Fibroblast of the aortic adventitia (primary cell): ENCODE measurements at regions not wholly inside any gene's neighbourhood (a gene's known extent, or its start where the extent isn't known, plus 50 kb on each side); places are given as distances from the start of the nearest gene placed in this dataset.
"Not testable (repeated sequence)": the region's sequence is repeated elsewhere in the genome, so short reads cannot be mapped to it uniquely, and the experiment has no call there.

Experiments
- DNase-seq: peaks from one replicate; pipeline ENCODE4 v3.0.0-alpha.2; 2010; ENCODE audit warnings: low read depth
- H3K4me3 ChIP-seq: 2 replicates; pipeline ENCODE4 v1.5.1; 2011; ENCODE audit warnings: low read depth, mild to moderate bottlenecking, control low read depth, low read length, moderate library complexity
- CTCF ChIP-seq: IDR thresholded peaks from 2 replicates; pipeline ENCODE4 v1.5.1; 2011; ENCODE audit warnings: mild to moderate bottlenecking, low read length, control low read depth, inconsistent platforms; ENCODE audit not compliant: insufficient read depth

GRCh38 chr7:142638581-142638980, 110.7 kb upstream of the PRSS1 start:
- no peak overlapping the region for H3K4me3 ChIP-seq
- DNase-seq = no peak
- TF ChIP-seq CTCF = no peak

GRCh38 chr7:142637240-142637639, 112.0 kb upstream of the PRSS1 start:
- no peak for TF ChIP-seq CTCF
- H3K4me3 ChIP-seq = no peak overlapping the region
- no peak for DNase-seq

GRCh38 chr7:142636751-142637150, 112.5 kb upstream of the PRSS1 start:
- DNase-seq = no peak
- H3K4me3 ChIP-seq = no peak overlapping the region
- no peak for TF ChIP-seq CTCF

GRCh38 chr7:142636107-142636506, 113.2 kb upstream of the PRSS1 start:
- not testable (repeated sequence) for H3K4me3 ChIP-seq, DNase-seq

- H3K4me3 ChIP-seq = no peak overlapping the region
- peak; percentile 71 for DNase-seq
- peak; percentile 73 for TF ChIP-seq CTCF
Observed at GRCh38 chr7:142632271-142633134, 116.8 kb upstream of the PRSS1 start.

GRCh38 chr7:142629588-142630260, 119.5 kb upstream of the PRSS1 start:
- no peak for TF ChIP-seq CTCF
- no peak overlapping the region for H3K4me3 ChIP-seq
- peak; percentile 34 for DNase-seq

- no peak for DNase-seq
- no peak for TF ChIP-seq CTCF
- H3K4me3 ChIP-seq = no peak overlapping the region
Observed at GRCh38 chr7:142628945-142629344, 120.3 kb upstream of the PRSS1 start.

GRCh38 chr7:142627223-142627622, 122.0 kb upstream of the PRSS1 start:
- not testable (repeated sequence) for DNase-seq, H3K4me3 ChIP-seq
